ENCODE measurements at regions not wholly inside any gene's neighbourhood (a gene's known extent, or its start where the extent isn't known, plus 50 kb on each side); places are given as distances from the start of the nearest gene placed in this dataset.

GRCh38 chr11:88410056-88410455, 72.5 kb upstream of the CTSC start:
- DNase-seq (ENCODE audit: low read depth): no peak
- H3K4me3 ChIP-seq (ENCODE audit: low read depth, low read length): no peak overlapping the region

GRCh38 chr11:88406876-88407275, 69.3 kb upstream of the CTSC start:
- H3K4me3 ChIP-seq (ENCODE audit: low read depth, low read length): no peak overlapping the region
- no peak for TF ChIP-seq CTCF (IDR thresholded peaks at IDR 0.05; ENCODE audit: insufficient read depth, low read depth, low read length, missing control alignments)

More at GRCh38 chr11:88410056-88410455, 72.5 kb upstream of the CTSC start:
- TF ChIP-seq CTCF (IDR thresholded peaks at IDR 0.05; ENCODE audit: insufficient read depth, low read depth, low read length, missing control alignments): no peak

GRCh38 chr11:88405853-88406252, 68.3 kb upstream of the CTSC start:
- H3K4me3 ChIP-seq (ENCODE audit: low read depth, low read length): no peak overlapping the region
- TF ChIP-seq CTCF (IDR thresholded peaks at IDR 0.05; ENCODE audit: insufficient read depth, low read depth, low read length, missing control alignments): no peak
- no peak for DNase-seq (ENCODE audit: low read depth)

More at GRCh38 chr11:88406876-88407275, 69.3 kb upstream of the CTSC start:
- no peak for DNase-seq (ENCODE audit: low read depth)

GRCh38 chr11:88404932-88405710, 67.6 kb upstream of the CTSC start:
- TF ChIP-seq CTCF (IDR thresholded peaks at IDR 0.05; ENCODE audit: insufficient read depth, low read depth, low read length, missing control alignments): no peak
- H3K4me3 ChIP-seq (ENCODE audit: low read depth, low read length): no peak overlapping the region
- DNase-seq (ENCODE audit: low read depth): no peak

GRCh38 chr11:88404391-88404790, 66.9 kb upstream of the CTSC start:
- no peak for DNase-seq (ENCODE audit: low read depth)
- no peak overlapping the region for H3K4me3 ChIP-seq (ENCODE audit: low read depth, low read length)
- no peak for TF ChIP-seq CTCF (IDR thresholded peaks at IDR 0.05; ENCODE audit: insufficient read depth, low read depth, low read length, missing control alignments)

GRCh38 chr11:88402784-88403183, 65.2 kb upstream of the CTSC start:
- no peak for TF ChIP-seq CTCF (IDR thresholded peaks at IDR 0.05; ENCODE audit: insufficient read depth, low read depth, low read length, missing control alignments)
- no peak overlapping the region for H3K4me3 ChIP-seq (ENCODE audit: low read depth, low read length)
- DNase-seq (ENCODE audit: low read depth): no peak
